GM21528 (cell line): ENCODE measurements at regions not wholly inside any gene's neighbourhood (a gene's known extent, or its start where the extent isn't known, plus 50 kb on each side); places are given as distances from the start of the nearest gene placed in this dataset.

ENCODE experiments used
- ATAC-seq: cut with Tn5 transposase; IDR thresholded peaks from one replicate; pipeline ENCODE4 v1.9.1; 2021; ENCODE audit warnings: mild to moderate bottlenecking, moderate library complexity; ENCODE audit not compliant: unreplicated experiment, low FRiP score

DNA sequence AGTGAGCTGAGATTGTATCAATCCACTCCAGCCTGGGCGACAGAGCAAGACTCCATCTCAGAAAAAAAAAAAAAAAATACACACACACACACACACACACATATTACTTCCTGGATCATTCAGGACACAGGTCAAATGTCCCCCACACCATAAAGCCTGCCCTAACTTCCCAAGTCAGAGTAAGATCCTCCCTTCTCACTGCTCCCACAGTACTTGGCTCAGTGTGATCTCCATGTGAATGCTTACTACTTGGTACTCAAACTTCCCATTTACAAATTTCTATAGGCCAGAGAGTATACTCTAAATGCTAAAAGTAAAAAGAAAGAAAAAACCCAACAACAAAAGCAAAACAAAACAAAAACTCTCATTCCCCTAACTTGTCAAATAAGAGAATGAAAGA is 386.8 kb downstream of the SLITRK6 start:
- ATAC-seq: no peak

DNA sequence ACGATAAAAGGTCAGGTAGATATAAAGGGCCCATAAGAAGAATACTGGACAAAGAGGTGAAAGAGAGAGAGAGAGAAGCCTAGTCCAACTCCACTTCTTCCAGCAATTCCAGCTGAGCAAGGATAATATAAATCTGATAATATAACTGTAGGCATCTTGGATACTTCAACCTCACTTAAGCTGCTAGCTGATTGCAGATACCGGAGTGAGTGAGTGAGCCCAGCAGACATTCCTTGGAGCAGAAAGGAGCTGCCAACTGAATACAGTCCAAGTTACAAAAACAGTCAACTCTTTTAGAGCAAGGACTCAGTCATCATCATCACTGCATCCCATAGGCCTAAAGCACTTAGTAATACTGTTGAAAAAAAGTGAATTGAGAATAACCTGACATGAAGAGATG is 387.6 kb downstream of the SLITRK6 start:
- ATAC-seq: no peak

GRCh38 chr13:85408415-85408814 is 390.8 kb downstream of the SLITRK6 start:
- ATAC-seq: no peak

- no peak for ATAC-seq
These were observed 392.8 kb downstream of the SLITRK6 start for GRCh38 chr13:85406269-85406975.

DNA sequence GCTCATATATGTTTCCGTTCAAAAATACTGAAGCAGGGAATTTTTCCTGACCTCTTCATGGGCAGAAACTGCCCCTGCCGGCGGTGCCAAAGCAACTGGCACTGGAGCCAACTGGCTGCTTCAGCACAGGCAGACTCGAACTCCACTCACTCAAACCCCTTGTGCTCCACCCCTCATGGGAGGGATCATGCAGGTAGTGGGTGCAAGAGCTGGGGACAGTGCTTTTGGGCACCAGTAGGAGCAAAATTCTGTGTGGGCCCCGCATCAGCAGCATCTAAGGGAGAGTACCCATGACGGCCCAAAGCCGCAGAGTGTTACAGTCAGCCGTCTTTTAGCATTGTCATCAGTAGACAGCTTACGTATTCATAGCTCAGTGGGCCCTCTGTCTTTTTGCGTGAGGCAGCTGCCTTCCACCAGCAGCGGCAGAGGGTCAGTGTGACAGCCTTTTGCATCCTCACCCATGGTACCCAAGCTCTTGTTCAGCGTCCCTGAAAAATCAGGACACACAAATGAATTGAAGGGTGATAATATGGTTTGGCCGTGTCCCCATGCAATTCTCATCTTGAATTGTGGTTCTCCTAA is 393.8 kb downstream of the SLITRK6 start:
- no peak for ATAC-seq

GRCh38 chr13:85386424-85386823 is 412.8 kb downstream of the SLITRK6 start:
- ATAC-seq: no peak

DNA sequence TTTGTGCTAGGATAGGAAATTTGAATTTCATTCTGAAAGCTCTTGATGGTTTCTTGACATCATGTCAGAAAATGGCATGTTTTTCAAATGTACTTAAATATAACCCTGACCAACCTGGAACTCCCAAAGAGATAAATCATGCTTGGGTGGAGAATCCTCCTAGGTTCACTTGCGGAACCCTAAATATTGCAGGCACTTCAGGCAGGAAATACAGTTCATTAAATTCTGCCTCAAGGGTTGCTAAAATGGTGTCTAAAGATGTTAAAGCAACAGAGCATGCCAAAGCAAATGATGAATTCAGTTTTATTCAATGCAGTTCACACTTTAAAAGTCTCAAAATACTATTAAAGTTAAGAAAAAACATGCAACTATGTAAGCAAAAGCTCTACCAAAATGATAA is 415.9 kb downstream of the SLITRK6 start:
- ATAC-seq: no peak

DNA sequence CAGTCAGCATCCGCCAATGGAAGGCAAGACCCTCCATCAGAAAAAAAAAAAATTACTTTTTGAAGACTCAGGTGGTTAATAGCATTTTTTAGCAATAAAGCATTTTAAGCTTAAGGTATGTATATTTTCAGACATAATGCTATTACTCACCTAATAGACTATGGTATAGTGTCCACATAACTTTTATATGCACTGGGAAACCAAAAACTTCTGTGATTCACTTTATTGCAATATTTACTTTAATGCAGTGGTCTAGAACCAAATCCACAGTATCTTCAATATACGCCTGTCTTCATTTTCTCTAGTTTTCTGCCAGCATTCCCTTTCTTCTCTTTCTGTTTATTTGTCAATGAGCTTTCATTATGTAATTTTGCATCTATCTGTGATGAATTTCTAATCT is 418.1 kb downstream of the SLITRK6 start:
- ATAC-seq: no peak

- no peak for ATAC-seq
These were observed 419.2 kb downstream of the SLITRK6 start for GRCh38 chr13:85379991-85380390.

GRCh38 chr13:85379433-85379832 is 419.8 kb downstream of the SLITRK6 start:
- no peak for ATAC-seq

DNA sequence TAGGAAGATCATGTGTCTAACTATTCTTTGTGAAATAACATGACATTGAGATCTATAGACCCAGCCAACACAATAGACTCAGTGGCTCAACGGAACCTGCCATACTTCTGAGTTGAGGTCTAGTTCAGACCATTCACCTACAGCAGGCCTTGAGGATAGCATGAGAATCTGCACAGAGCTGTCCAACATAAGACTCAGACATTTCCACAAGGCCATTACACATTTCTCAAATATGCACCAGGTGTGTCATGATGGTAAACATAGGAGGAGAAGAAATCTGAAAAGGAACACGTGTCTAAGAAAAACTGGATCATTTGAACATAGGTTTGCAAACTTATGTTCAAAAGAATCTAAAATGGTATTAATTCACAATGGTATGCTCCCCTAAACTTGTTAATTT is 421.4 kb downstream of the SLITRK6 start:
- ATAC-seq: no peak

DNA sequence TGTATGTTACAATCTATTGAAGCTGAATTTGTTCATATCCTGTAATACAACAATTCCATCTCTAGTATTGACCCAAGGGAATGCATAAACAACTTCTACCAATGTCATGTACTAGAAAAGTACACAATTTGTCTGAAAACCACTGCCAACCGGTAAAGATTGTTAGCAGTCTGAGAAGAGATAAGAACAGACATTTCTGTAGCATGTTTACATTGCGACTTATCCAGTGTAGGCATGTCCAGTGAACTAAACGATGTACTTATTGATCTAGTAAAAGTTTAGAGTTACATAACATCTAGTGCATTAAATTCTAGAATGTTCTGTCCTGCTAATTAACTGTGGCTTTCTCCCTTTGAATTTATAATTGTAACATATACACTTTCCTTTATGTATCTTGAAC is 425.9 kb downstream of the SLITRK6 start:
- ATAC-seq: no peak

DNA sequence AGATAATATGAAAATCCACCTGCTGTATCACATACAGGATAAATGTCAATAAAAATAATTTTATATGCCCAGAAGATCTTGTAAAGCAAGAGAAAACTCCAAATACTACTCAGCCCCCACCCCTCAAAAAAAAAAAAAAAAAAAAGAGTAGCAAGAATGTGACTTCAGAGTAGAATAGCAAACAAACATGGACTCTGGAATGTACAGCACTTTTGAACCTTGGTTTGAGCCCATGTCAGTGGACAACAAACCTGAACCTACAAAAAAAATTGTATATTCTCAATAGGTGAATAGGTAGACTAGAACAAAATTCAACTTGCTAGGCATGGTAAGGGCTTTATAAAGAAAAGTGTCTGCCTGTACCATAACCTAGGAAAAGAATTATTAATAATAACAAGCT is 428.0 kb downstream of the SLITRK6 start:
- ATAC-seq: no peak

- no peak for ATAC-seq
These were observed 430.5 kb downstream of the SLITRK6 start for GRCh38 chr13:85368686-85369085.

DNA sequence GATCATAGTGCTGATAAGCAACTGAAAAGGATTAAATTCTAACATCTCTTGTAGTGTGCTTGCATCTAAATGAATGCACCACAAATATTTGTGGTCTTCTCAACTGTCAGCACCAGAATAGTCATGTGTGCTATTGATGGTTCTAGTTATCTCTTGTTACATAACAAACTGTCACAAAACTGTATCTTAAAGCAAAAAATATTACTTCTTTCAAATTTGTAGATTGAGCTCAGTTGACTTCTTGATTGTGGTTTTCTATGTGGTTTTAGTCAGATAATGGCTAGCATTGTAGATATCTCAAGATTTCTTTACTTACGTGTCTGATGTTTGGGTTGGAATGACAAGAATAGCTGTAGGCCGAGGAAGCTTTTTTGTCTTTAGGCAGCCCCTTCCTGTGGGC is 431.3 kb downstream of the SLITRK6 start:
- no peak for ATAC-seq

DNA sequence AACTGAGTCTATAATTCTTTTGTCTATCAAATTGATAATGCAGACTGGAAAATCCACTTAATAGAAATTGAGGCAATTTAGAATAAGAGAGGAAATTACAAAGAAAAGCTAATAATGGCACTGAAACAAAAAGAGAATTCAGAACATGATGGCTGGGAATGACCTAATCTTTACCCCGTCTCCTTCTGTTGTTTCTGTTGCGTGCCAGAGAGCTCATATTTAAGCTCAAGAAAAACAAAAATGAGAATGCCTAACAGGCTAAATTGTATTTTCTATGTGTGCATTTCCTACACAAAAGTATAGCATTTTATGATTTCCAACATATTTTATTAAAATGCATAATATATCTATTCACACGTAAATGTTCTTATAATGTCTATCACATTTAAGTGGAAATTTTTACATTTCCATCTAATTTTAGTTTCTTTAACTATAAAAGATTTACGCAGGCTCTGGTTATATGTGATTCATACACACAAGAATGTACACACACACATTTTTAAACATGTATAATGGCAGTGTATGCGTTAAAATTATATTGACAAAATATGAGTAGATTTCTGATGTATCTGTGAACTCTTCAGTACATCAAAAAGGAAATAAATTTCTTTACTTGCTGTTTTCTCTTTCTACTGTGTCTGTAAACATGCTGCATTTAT is 432.3 kb downstream of the SLITRK6 start:
- no peak for ATAC-seq

- ATAC-seq: no peak
These were observed 435.7 kb downstream of the SLITRK6 start for GRCh38 chr13:85363504-85363903.

DNA sequence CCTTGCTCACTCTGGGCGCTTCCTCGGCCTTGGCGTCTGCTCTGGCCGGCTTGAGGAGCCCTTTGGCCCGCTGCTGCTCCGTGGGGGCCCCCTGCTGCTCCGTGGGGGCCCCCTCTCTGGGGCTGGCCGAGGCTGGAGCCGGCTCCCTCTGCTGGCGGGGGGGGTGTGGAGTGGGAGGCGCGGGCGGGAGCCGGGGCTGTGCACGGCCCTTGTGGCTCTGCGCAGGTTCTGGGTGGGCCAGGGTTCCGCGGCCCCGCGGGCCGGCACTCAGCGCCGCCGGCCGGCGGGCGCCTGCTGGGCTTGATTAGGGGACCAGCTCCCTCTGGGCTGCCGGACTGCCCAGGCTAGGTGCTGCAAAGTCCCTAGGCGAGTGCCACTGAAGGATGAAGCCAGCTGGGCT is 436.2 kb downstream of the SLITRK6 start:
- no peak for ATAC-seq

GRCh38 chr13:85347251-85347650 is 452.0 kb downstream of the SLITRK6 start:
- ATAC-seq: no peak

DNA sequence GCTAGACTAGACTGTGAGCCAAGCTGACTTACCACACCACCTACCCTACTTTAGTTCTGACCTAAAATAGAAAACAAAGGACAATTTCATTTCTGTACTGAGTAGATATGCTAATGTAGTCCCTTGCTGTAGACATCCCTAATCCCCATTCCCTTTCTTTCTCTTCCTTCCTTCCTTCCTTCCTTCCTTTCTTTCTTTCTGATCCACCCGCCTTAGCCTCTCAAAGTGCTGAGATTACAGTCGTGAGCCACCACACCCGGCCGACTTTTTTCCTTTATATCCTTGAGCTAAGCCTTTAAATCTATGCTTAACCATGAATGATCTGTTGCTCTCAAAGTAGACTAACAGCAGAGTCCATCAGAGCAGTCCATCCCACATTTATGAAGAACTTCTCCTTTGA is 465.0 kb downstream of the SLITRK6 start:
- no peak for ATAC-seq

DNA sequence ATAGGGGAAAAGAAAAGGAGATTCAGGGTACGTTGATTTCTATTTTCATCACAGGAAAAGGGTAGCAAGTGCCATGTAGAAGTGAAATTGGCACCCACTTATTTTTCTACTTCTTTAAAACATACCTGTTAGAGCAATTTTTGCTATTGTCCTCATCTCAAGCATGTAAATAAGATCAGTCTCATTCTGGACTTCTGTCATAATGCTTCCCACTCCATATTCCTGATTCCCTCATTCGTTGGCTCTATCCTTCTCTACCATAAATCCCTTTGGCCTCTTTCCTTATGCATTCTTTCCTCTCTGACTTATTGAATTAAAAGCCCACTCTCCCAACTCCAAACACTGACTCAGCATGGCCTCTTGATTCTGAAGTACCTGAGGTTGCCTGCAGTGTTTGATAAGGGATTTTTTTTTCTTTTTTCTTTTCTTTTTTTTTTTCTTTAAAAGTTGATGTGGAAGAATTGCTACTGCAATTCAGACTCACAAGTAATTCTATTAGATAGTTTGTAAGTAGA is 465.7 kb downstream of the SLITRK6 start:
- ATAC-seq: no peak

GRCh38 chr13:85332615-85333014 is 466.6 kb downstream of the SLITRK6 start:
- ATAC-seq: no peak
